ENCODE measurements at regions not wholly inside any gene's neighbourhood (a gene's known extent, or its start where the extent isn't known, plus 50 kb on each side); places are given as distances from the start of the nearest gene placed in this dataset.

GRCh38 chr9:134969156-134970045, 51.7 kb upstream of the FCN1 start:
- TF ChIP-seq, protein P1, sequence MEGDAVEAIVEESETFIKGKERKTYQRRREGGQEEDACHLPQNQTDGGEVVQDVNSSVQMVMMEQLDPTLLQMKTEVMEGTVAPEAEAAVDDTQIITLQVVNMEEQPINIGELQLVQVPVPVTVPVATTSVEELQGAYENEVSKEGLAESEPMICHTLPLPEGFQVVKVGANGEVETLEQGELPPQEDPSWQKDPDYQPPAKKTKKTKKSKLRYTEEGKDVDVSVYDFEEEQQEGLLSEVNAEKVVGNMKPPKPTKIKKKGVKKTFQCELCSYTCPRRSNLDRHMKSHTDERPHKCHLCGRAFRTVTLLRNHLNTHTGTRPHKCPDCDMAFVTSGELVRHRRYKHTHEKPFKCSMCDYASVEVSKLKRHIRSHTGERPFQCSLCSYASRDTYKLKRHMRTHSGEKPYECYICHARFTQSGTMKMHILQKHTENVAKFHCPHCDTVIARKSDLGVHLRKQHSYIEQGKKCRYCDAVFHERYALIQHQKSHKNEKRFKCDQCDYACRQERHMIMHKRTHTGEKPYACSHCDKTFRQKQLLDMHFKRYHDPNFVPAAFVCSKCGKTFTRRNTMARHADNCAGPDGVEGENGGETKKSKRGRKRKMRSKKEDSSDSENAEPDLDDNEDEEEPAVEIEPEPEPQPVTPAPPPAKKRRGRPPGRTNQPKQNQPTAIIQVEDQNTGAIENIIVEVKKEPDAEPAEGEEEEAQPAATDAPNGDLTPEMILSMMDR (IDR thresholded peaks at IDR 0.05) = no peak
- no peak for TF ChIP-seq POLR2A (IDR thresholded peaks at IDR 0.05)
